ENCODE measurements at regions not wholly inside any gene's neighbourhood (a gene's known extent, or its start where the extent isn't known, plus 50 kb on each side); places are given as distances from the start of the nearest gene placed in this dataset.

DNA sequence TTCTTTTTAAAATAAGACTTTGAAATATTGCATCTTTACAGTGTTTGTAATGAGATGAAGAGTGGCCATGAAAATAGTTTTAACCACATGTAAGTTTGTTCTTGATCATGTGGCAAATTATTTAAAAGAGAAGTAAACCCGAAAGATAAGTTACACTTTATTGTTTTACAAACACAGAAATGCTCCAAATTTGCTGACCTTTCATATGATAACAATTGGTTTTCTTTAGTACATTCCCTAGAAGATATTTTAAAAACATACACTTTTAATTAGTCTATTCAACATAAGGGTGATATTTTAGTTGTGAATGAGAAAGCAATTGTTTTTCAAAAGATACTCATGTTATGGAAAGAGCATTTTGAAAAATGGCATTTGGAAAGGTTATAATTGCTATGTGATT lies 287.7 kb downstream of the PSAT1 start:
- no peaks in the 10 kb centered on the region for H3K4me1 ChIP-seq
- H3K4me3 ChIP-seq = no peak overlapping the region
- DNase-seq (no peak), ATAC-seq (no peak)
- no peaks in the 10 kb centered on the region for H3K36me3 ChIP-seq
- no peaks in the 10 kb centered on the region for H3K27me3 ChIP-seq (ENCODE audit: low read depth)
- no peak overlapping the region for H3K27ac ChIP-seq
- TF ChIP-seq, protein P1, sequence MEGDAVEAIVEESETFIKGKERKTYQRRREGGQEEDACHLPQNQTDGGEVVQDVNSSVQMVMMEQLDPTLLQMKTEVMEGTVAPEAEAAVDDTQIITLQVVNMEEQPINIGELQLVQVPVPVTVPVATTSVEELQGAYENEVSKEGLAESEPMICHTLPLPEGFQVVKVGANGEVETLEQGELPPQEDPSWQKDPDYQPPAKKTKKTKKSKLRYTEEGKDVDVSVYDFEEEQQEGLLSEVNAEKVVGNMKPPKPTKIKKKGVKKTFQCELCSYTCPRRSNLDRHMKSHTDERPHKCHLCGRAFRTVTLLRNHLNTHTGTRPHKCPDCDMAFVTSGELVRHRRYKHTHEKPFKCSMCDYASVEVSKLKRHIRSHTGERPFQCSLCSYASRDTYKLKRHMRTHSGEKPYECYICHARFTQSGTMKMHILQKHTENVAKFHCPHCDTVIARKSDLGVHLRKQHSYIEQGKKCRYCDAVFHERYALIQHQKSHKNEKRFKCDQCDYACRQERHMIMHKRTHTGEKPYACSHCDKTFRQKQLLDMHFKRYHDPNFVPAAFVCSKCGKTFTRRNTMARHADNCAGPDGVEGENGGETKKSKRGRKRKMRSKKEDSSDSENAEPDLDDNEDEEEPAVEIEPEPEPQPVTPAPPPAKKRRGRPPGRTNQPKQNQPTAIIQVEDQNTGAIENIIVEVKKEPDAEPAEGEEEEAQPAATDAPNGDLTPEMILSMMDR (IDR thresholded peaks at IDR 0.05) = no peak
- no peaks in the 10 kb centered on the region for H3K9me3 ChIP-seq
- intact Hi-C loops (cut with DNase I) = no loop called here

DNA sequence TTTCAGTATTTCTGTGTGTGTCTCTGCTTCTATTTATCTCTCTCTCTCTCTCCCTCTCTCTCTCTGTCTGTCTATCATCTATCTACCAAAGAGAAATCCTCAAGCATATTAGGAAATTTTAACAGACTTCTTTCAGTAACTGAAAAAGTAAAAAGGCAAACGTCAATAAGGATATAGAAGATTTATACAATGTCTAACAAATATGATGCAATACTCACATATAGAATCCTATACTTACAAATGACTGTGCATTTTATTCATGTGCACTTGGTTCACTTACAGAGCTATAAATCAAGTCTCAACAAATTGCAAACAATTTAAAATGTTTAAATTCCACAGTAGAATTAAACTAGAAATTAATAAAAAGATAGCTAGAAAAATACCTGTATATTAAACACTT lies 289.0 kb downstream of the PSAT1 start:
- H3K4me3 ChIP-seq = no peak overlapping the region
- H3K27ac ChIP-seq = no peak overlapping the region
- ATAC-seq = no peak
- H3K27me3 ChIP-seq (ENCODE audit: low read depth) = no peaks in the 10 kb centered on the region
- TF ChIP-seq, protein P1 (IDR thresholded peaks at IDR 0.05) = no peak
- intact Hi-C loops (cut with DNase I) = no loop called here
- no peaks in the 10 kb centered on the region for H3K9me3 ChIP-seq
- no peak for DNase-seq
- H3K36me3 ChIP-seq = no peaks in the 10 kb centered on the region
- H3K4me1 ChIP-seq = no peaks in the 10 kb centered on the region

DNA sequence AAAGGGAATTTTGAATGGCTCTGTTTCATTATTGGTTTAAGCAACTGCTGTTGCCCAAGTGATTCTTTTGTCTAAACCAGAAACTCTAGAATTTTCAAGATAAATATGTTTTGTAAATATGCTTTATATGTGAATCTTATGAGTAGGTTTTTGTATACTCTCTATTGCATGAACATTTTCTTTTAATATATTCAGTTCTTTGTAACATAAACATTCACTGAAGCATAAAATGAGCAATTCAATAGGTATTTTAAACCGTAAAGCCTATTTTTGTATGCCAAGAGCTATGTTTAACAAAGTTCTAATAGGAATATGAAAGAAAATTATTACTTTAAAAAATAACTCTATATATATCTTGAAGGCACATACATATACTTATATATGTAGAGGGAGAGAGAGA lies 293.1 kb downstream of the PSAT1 start:
- intact Hi-C loops (cut with DNase I) = no loop called here
- no peak overlapping the region for H3K27ac ChIP-seq
- no peaks in the 10 kb centered on the region for H3K36me3 ChIP-seq
- no peak for DNase-seq
- TF ChIP-seq, protein P1 (IDR thresholded peaks at IDR 0.05) = no peak
- no peak for ATAC-seq
- no peak overlapping the region for H3K4me3 ChIP-seq
- H3K9me3 ChIP-seq = no peaks in the 10 kb centered on the region
- H3K4me1 ChIP-seq = no peaks in the 10 kb centered on the region
- no peaks in the 10 kb centered on the region for H3K27me3 ChIP-seq (ENCODE audit: low read depth)

DNA sequence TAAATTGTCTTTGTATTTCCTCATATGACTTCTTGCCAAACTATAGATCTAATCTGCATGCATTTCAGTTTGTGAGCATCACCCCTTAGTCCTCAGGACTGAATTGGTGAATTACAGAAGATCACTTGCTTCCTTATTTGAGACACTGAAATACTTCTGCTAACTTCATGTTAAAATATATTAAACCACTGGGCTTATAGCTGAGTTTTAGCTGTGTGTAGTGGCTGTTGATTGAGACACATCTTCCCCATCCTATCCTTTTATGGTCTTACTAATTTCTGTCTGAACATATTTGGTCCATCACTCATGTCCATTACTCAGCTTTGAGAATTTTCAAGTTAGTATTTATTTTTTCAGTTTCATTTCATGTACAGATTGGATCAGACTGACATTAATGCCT lies 295.9 kb downstream of the PSAT1 start:
- Histone ChIP-seq H3K27ac (no peak overlapping the region), H3K36me3 (no peaks in the 10 kb centered on the region), H3K9me3 (no peaks in the 10 kb centered on the region), H3K4me1 (no peaks in the 10 kb centered on the region), H3K4me3 (no peak overlapping the region), H3K27me3 (ENCODE audit: low read depth) (no peaks in the 10 kb centered on the region)
- intact Hi-C loops (cut with DNase I) = no loop called here
- DNase-seq (no peak), ATAC-seq (no peak)
- TF ChIP-seq, protein P1 (IDR thresholded peaks at IDR 0.05) = no peak

DNA sequence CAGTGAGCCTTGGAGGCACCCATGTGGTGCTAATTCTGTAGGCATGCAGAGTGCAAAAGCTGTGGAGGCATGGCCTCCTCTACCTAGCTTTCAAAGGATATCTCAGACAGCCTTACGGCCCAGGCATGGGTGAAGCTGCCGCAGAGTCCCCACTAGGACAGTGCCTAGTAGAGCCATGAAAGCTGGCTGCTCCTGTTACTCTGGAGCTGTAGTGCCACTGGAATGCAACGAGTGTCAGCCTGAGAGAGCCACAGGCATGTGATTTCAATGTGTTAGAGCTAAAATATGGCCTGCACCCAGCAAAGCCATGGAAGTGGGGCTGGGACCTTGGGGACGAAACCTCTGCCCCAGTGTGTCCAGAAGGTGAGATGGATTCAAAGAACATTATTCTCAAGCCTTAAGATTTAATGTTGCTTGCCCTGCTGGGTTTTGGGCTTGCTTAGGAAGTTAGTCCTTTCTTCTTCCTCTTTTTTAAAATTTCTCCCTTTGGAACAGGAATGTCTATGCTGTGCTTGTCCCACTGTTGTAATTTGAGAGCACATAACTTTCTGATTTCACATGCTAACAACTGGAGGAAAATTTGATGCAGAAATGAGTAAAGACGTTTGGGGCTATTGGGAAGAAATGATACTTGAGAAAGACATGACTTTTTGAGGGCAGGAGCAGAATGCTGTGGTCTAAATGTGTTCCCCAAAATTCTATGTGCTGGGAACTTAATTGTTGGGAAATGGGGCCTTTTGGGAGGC lies 298.4 kb downstream of the PSAT1 start:
- TF ChIP-seq, protein P1 (IDR thresholded peaks at IDR 0.05) = no peak
- intact Hi-C loops (cut with DNase I) = no loop called here
- ATAC-seq = peak in 1 of 2 donors; percentile 30
- Histone ChIP-seq H3K4me1 (no peaks in the 10 kb centered on the region), H3K9me3 (no peaks in the 10 kb centered on the region), H3K4me3 (no peak overlapping the region), H3K27ac (no peak overlapping the region), H3K36me3 (no peaks in the 10 kb centered on the region), H3K27me3 (ENCODE audit: low read depth) (peaks cover 5% of the 10 kb centered on the region)
- no peak for DNase-seq

Data from lower lobe of right lung (tissue), 2 donors.